ENCODE measurements at regions not wholly inside any gene's neighbourhood (a gene's known extent, or its start where the extent isn't known, plus 50 kb on each side); places are given as distances from the start of the nearest gene placed in this dataset.

GRCh38 chr7:9835199-9835598, 1138.5 kb upstream of the PHF14 start:
- TF ChIP-seq EZH2 (IDR thresholded peaks at IDR 0.05; ENCODE audit: borderline replicate concordance, low read depth, low read length, poor library complexity, severe bottlenecking) = no peak
- TF ChIP-seq, protein P1, sequence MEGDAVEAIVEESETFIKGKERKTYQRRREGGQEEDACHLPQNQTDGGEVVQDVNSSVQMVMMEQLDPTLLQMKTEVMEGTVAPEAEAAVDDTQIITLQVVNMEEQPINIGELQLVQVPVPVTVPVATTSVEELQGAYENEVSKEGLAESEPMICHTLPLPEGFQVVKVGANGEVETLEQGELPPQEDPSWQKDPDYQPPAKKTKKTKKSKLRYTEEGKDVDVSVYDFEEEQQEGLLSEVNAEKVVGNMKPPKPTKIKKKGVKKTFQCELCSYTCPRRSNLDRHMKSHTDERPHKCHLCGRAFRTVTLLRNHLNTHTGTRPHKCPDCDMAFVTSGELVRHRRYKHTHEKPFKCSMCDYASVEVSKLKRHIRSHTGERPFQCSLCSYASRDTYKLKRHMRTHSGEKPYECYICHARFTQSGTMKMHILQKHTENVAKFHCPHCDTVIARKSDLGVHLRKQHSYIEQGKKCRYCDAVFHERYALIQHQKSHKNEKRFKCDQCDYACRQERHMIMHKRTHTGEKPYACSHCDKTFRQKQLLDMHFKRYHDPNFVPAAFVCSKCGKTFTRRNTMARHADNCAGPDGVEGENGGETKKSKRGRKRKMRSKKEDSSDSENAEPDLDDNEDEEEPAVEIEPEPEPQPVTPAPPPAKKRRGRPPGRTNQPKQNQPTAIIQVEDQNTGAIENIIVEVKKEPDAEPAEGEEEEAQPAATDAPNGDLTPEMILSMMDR (conservative IDR thresholded peaks at IDR 0.05; ENCODE audit: low read depth, low read length) = no peak
